ENCODE measurements at regions not wholly inside any gene's neighbourhood (a gene's known extent, or its start where the extent isn't known, plus 50 kb on each side); places are given as distances from the start of the nearest gene placed in this dataset.

- Histone ChIP-seq H3K27me3 (no peaks in the 10 kb centered on the region), H3K4me3 (no peak overlapping the region), H3K27ac (peak overlapping the region in 3 of 5 donors; percentile 48 to 85 (median 65)), H3K4me1 (replicated peaks in 1 of 2) (peaks cover 0 to 26% of the 10 kb centered on the region in 2 donors), H3K36me3 (replicated peaks in 1 of 2) (no peaks in the 10 kb centered on the region), H3K9me3 (replicated peaks in 1 of 3) (no peaks in the 10 kb centered on the region)
- 66 to 74% (median 68%) methylated on average over 4 of the region's 4 CpGs for WGBS, 4 donors
- TF ChIP-seq, protein P1, sequence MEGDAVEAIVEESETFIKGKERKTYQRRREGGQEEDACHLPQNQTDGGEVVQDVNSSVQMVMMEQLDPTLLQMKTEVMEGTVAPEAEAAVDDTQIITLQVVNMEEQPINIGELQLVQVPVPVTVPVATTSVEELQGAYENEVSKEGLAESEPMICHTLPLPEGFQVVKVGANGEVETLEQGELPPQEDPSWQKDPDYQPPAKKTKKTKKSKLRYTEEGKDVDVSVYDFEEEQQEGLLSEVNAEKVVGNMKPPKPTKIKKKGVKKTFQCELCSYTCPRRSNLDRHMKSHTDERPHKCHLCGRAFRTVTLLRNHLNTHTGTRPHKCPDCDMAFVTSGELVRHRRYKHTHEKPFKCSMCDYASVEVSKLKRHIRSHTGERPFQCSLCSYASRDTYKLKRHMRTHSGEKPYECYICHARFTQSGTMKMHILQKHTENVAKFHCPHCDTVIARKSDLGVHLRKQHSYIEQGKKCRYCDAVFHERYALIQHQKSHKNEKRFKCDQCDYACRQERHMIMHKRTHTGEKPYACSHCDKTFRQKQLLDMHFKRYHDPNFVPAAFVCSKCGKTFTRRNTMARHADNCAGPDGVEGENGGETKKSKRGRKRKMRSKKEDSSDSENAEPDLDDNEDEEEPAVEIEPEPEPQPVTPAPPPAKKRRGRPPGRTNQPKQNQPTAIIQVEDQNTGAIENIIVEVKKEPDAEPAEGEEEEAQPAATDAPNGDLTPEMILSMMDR (IDR thresholded peaks at IDR 0.05) = no peak
- no peak for TF ChIP-seq POLR2A (IDR thresholded peaks at IDR 0.05)
- no peak for DNase-seq
- intact Hi-C loops (cut with DNase I) = no loop called here
Measured at GRCh38 chr20:53827292-53828087, 233.9 kb upstream of the ZNF217 start.

- 80 to 89% (median 86%) methylated on average over 5 of the region's 5 CpGs for WGBS, 4 donors
Measured at GRCh38 chr20:53826597-53827291, 233.1 kb upstream of the ZNF217 start.

DNA sequence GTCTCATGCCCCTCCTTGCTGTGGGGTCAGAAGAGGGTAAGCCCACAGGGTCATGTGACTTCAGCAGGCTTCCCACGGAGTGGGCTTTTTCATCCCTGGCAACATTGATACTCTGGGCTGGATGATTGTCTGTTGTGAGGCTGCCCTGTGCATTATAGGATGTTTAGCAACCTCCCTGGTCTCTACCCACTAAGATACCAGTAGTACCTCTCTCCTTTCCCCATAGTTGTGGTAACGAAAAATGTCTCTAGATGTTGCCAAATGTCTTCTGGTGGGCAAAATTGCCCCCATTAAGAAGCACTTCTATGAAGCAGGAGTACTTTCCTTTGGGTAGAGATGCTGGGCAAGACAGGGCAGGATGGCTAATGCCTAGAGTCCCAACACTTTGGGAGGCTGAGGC lies 232.5 kb upstream of the ZNF217 start:
- Histone ChIP-seq H3K4me3 (no peak overlapping the region), H3K4me1 (replicated peaks in 1 of 2) (peaks cover 0 to 26% of the 10 kb centered on the region in 2 donors), H3K27ac (no peak overlapping the region), H3K36me3 (replicated peaks in 1 of 2) (no peaks in the 10 kb centered on the region), H3K9me3 (replicated peaks in 1 of 3) (no peaks in the 10 kb centered on the region), H3K27me3 (no peaks in the 10 kb centered on the region)
- intact Hi-C loops (cut with DNase I) = no loop called here
- no peak for TF ChIP-seq POLR2A (IDR thresholded peaks at IDR 0.05)
- TF ChIP-seq, protein P1 (IDR thresholded peaks at IDR 0.05) = no peak
- no peak for DNase-seq
- WGBS, 4 donors = 61 to 69% (median 65%) methylated on average over 2 of the region's 2 CpGs

More at GRCh38 chr20:53826597-53827291, 233.1 kb upstream of the ZNF217 start:
- peak in 1 of 7 donors; percentile 26 for DNase-seq
- Histone ChIP-seq H3K27ac (no peak overlapping the region), H3K27me3 (no peaks in the 10 kb centered on the region), H3K36me3 (replicated peaks in 1 of 2) (no peaks in the 10 kb centered on the region), H3K9me3 (replicated peaks in 1 of 3) (no peaks in the 10 kb centered on the region), H3K4me1 (replicated peaks in 1 of 2) (peaks cover 0 to 26% of the 10 kb centered on the region in 2 donors), H3K4me3 (no peak overlapping the region)
- intact Hi-C loops (cut with DNase I) = no loop called here
- no peak for TF ChIP-seq POLR2A (IDR thresholded peaks at IDR 0.05)
- TF ChIP-seq, protein P1 (IDR thresholded peaks at IDR 0.05) = no peak

- Histone ChIP-seq H3K27ac (no peak overlapping the region), H3K27me3 (no peaks in the 10 kb centered on the region), H3K9me3 (replicated peaks in 1 of 3) (no peaks in the 10 kb centered on the region), H3K36me3 (replicated peaks in 1 of 2) (no peaks in the 10 kb centered on the region), H3K4me1 (replicated peaks in 1 of 2) (peaks cover 0 to 26% of the 10 kb centered on the region in 2 donors), H3K4me3 (no peak overlapping the region)
- intact Hi-C loops (cut with DNase I) = no loop called here
- TF ChIP-seq POLR2A (IDR thresholded peaks at IDR 0.05) = no peak
- TF ChIP-seq, protein P1 (IDR thresholded peaks at IDR 0.05) = no peak
- WGBS, 4 donors = 81 to 87% (median 86%) methylated on average over 4 of the region's 4 CpGs
- DNase-seq = no peak
Measured at GRCh38 chr20:53825282-53825681, 231.6 kb upstream of the ZNF217 start.

Measured in adrenal gland (tissue), 9 donors.